ENCODE measurements at regions not wholly inside any gene's neighbourhood (a gene's known extent, or its start where the extent isn't known, plus 50 kb on each side); places are given as distances from the start of the nearest gene placed in this dataset.

DNA sequence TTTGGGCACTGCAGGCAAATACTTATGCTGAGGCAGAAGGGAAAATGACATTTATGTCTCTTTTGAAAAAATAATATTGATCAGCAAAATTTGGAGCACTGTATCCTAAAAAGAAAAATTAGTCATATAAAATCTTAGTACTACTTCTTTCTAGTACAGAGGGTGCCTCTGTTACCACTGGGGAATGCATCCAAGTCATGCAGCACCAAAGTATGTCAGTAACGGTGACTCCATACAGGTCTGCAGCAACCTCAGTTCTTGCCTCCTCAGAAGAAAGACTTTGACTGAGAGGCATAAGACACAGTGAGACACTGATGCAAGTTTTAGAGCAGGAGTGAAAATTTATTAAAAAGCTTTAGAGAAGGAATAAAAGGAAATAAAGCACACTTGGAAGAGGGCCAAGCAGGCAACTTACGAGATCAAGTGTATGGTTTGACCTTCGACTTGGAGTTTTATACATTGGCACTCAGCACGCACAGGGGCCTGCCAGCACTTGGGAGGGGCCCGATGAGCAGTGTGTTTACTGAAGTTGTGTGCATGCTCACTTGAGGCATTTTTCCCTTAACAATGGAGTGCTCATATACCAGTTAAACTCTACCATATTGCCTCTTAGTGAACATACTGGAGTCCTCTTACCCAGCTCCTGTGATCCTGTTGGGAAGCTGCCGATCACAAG lies 1244.8 kb downstream of the EPHA7 start:
- WGBS, 2 experiments = 96 to 98% methylated on average over 6 of the region's 6 CpGs
- no peaks in the 10 kb centered on the region for H3K9me3 ChIP-seq (ENCODE audit: control insufficient read depth, low read length)
- H3K4me3 ChIP-seq (ENCODE audit: insufficient read depth, low read depth, low read length) = no peak overlapping the region
- no peaks in the 10 kb centered on the region for H3K36me3 ChIP-seq (ENCODE audit: control insufficient read depth, insufficient read depth, low read length)
- H3K4me1 ChIP-seq (ENCODE audit: control insufficient read depth, insufficient read depth, low read length) = no peaks in the 10 kb centered on the region
- H3K27ac ChIP-seq (ENCODE audit: insufficient read depth, low read depth, low read length, poor library complexity, severe bottlenecking) = no peak overlapping the region
- no peaks in the 10 kb centered on the region for H3K27me3 ChIP-seq (ENCODE audit: control insufficient read depth, insufficient read depth, low read length, poor library complexity, severe bottlenecking)

DNA sequence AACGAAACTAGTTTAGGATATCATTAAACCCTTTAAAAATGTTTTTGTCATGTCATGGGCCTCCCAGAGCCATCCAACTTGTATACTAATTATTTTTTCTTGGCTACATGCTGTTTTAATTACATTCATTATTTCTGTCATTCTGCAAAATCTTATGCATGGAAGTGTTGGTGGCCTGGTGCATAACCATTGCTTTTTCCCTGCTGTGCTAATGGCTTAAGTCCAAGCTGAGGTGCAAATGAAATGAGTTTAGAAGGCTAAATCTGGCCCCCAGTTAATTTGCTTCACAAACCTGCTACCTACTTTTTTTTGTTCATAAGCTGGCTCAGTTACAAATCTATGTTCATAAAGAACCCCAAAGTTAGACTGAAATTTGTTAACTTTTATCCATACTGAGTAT lies 1249.9 kb downstream of the EPHA7 start:
- no peaks in the 10 kb centered on the region for H3K9me3 ChIP-seq (ENCODE audit: control insufficient read depth, low read length)
- H3K36me3 ChIP-seq (ENCODE audit: control insufficient read depth, insufficient read depth, low read length) = no peaks in the 10 kb centered on the region
- no peaks in the 10 kb centered on the region for H3K4me1 ChIP-seq (ENCODE audit: control insufficient read depth, insufficient read depth, low read length)
- H3K27me3 ChIP-seq (ENCODE audit: control insufficient read depth, insufficient read depth, low read length, poor library complexity, severe bottlenecking) = no peaks in the 10 kb centered on the region
- no peak overlapping the region for H3K27ac ChIP-seq (ENCODE audit: insufficient read depth, low read depth, low read length, poor library complexity, severe bottlenecking)
- 100% methylated on average over 1 of the region's 1 CpG; no CpG with 5 or more reads in 1 of the 2 experiments for WGBS, 2 experiments
- H3K4me3 ChIP-seq (ENCODE audit: insufficient read depth, low read depth, low read length) = no peak overlapping the region

DNA sequence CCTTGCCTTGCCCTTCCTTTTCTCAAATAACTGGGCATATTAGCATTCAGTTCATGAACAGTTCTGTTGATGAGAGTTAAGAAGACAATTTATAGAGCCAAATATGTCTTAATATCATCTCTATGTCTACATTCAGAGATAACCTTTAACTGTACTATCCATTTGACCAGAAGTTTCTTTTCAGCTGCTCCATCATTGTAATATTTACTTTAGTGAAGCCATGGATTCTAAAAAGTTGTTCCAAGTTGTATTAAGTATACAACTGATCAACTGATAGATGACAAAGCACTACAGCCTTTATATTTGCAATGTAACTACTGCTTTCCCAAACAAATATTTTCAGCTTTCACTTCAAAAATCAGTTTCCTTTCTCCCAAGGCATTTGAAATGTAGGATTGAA lies 1252.7 kb downstream of the EPHA7 start:
- Histone ChIP-seq H3K36me3 (ENCODE audit: control insufficient read depth, insufficient read depth, low read length) (no peaks in the 10 kb centered on the region), H3K4me1 (ENCODE audit: control insufficient read depth, insufficient read depth, low read length) (no peaks in the 10 kb centered on the region), H3K4me3 (ENCODE audit: insufficient read depth, low read depth, low read length) (no peak overlapping the region), H3K27ac (ENCODE audit: insufficient read depth, low read depth, low read length, poor library complexity, severe bottlenecking) (no peak overlapping the region), H3K9me3 (ENCODE audit: control insufficient read depth, low read length) (no peaks in the 10 kb centered on the region), H3K27me3 (ENCODE audit: control insufficient read depth, insufficient read depth, low read length, poor library complexity, severe bottlenecking) (no peaks in the 10 kb centered on the region)

DNA sequence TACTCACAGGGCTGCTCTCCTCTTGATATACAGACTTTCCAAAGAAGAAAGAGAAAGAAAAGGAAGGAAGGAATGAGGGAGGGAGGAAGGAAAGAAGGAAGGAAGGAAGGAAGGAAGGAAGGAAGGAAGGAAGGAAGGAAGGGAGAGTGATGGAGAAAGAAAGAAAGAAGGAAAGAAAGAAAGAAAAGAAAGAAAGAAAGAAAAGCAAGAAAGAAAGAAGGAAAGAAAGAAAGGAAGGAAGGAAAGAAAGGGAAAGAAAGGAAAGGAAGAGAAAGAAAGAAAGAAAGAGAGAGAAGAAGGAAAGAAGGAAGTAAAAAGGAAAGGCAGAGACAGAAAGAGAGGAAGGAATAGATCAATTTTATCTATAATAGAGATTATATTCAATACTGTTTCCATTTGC lies 1257.4 kb downstream of the EPHA7 start:
- H3K36me3 ChIP-seq (ENCODE audit: control insufficient read depth, insufficient read depth, low read length) = no peaks in the 10 kb centered on the region

DNA sequence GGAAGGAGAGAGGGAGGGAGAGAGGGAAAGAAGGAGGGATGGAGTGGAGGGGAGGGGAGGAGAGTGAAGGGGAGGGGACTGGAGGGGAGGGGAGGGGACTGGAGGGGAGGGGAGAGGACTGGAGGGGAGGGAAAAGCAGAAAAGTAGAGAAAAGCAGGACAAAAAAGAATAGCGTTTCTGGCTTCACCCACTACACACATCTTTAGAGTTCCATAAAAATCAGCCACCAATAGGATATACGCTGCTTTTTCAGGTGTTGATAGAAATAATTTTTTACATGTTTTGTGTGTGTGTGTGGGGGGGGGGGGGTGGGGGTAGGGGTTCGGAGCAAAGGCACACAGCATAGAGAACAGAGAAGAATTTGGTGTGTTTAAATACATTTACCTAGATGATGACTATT lies 1259.1 kb downstream of the EPHA7 start:
- no CpG with 5 or more reads among the region's 3 CpGs for WGBS, 2 experiments
- no peak overlapping the region for H3K4me3 ChIP-seq (ENCODE audit: insufficient read depth, low read depth, low read length)
- H3K4me1 ChIP-seq (ENCODE audit: control insufficient read depth, insufficient read depth, low read length) = no peaks in the 10 kb centered on the region
- no peaks in the 10 kb centered on the region for H3K9me3 ChIP-seq (ENCODE audit: control insufficient read depth, low read length)
- no peaks in the 10 kb centered on the region for H3K27me3 ChIP-seq (ENCODE audit: control insufficient read depth, insufficient read depth, low read length, poor library complexity, severe bottlenecking)
- H3K27ac ChIP-seq (ENCODE audit: insufficient read depth, low read depth, low read length, poor library complexity, severe bottlenecking) = no peak overlapping the region
- H3K36me3 ChIP-seq (ENCODE audit: control insufficient read depth, insufficient read depth, low read length) = no peaks in the 10 kb centered on the region

More for the DNA sequence above, 1257.4 kb downstream of the EPHA7 start:
- Histone ChIP-seq H3K27ac (ENCODE audit: insufficient read depth, low read depth, low read length, poor library complexity, severe bottlenecking) (no peak overlapping the region), H3K4me1 (ENCODE audit: control insufficient read depth, insufficient read depth, low read length) (no peaks in the 10 kb centered on the region), H3K9me3 (ENCODE audit: control insufficient read depth, low read length) (no peaks in the 10 kb centered on the region), H3K27me3 (ENCODE audit: control insufficient read depth, insufficient read depth, low read length, poor library complexity, severe bottlenecking) (no peaks in the 10 kb centered on the region), H3K4me3 (ENCODE audit: insufficient read depth, low read depth, low read length) (no peak overlapping the region)

DNA sequence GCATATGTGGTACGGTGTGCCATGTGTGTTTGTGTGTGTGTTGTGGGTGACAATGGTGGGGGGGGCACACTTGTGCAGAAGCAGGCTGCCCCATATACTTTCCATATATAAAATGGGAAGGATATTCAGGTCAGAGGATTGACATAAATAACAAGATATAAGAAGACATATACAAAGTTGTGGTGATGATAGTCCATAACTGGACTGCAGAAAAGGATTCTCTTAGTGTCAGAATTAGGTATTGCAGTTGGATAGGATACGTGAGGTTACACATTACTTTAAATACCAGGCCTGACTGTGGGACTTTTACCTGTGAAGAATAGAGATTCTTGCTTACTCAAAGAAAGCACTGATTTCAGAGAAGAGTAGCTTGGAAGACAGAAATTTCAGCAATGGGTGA lies 1260.3 kb downstream of the EPHA7 start:
- Histone ChIP-seq H3K27ac (ENCODE audit: insufficient read depth, low read depth, low read length, poor library complexity, severe bottlenecking) (no peak overlapping the region), H3K4me1 (ENCODE audit: control insufficient read depth, insufficient read depth, low read length) (no peaks in the 10 kb centered on the region), H3K27me3 (ENCODE audit: control insufficient read depth, insufficient read depth, low read length, poor library complexity, severe bottlenecking) (no peaks in the 10 kb centered on the region), H3K9me3 (ENCODE audit: control insufficient read depth, low read length) (no peaks in the 10 kb centered on the region), H3K36me3 (ENCODE audit: control insufficient read depth, insufficient read depth, low read length) (no peaks in the 10 kb centered on the region), H3K4me3 (ENCODE audit: insufficient read depth, low read depth, low read length) (no peak overlapping the region)
- WGBS, 2 experiments = 100% methylated on average over 2 of the region's 2 CpGs

DNA sequence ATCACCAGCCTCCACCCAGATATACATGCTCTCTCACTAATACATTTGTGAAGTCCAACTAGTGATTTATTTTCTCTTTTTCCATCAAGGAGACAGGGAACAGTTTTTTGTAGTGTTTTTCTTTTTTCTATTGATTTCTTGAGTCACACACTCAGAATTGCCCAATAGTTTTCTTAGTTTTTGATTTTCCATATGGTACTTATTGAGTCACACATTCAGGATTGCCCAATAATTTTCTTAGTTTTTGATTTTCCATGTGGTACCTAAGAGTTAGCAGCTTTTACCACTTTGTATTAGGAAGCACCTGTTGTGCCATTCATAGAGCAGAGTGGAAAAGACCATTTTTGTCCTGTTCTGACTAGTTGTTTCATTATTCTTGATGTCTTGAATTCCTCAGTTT lies 1268.8 kb downstream of the EPHA7 start:
- Histone ChIP-seq H3K9me3 (ENCODE audit: control insufficient read depth, low read length) (no peaks in the 10 kb centered on the region), H3K4me1 (ENCODE audit: control insufficient read depth, insufficient read depth, low read length) (no peaks in the 10 kb centered on the region), H3K36me3 (ENCODE audit: control insufficient read depth, insufficient read depth, low read length) (no peaks in the 10 kb centered on the region), H3K27me3 (ENCODE audit: control insufficient read depth, insufficient read depth, low read length, poor library complexity, severe bottlenecking) (no peaks in the 10 kb centered on the region), H3K27ac (ENCODE audit: insufficient read depth, low read depth, low read length, poor library complexity, severe bottlenecking) (no peak overlapping the region), H3K4me3 (ENCODE audit: insufficient read depth, low read depth, low read length) (no peak overlapping the region)

DNA sequence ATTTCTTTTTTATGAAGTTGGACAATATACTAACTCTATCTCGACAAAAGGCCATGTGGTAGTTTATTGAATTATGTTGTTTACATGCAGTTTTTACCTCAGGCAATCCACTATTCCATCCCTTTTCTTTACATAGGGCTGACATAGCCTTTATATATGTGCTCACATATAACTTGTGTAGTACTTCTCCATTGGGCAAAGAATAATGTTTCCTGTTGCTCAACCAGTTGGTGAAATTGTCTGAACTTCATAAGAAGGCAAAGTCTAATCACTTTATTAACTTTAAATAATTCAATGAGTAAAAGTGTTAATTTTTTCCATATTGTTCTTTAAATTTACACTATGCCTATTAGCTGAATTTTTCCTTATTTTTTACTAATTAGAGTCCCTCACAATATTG lies 1272.1 kb downstream of the EPHA7 start:
- Histone ChIP-seq H3K9me3 (ENCODE audit: control insufficient read depth, low read length) (no peaks in the 10 kb centered on the region), H3K4me3 (ENCODE audit: insufficient read depth, low read depth, low read length) (no peak overlapping the region), H3K4me1 (ENCODE audit: control insufficient read depth, insufficient read depth, low read length) (no peaks in the 10 kb centered on the region), H3K27ac (ENCODE audit: insufficient read depth, low read depth, low read length, poor library complexity, severe bottlenecking) (no peak overlapping the region), H3K36me3 (ENCODE audit: control insufficient read depth, insufficient read depth, low read length) (no peaks in the 10 kb centered on the region), H3K27me3 (ENCODE audit: control insufficient read depth, insufficient read depth, low read length, poor library complexity, severe bottlenecking) (no peaks in the 10 kb centered on the region)
- no CpG with 5 or more reads among the region's 1 CpG for WGBS, 2 experiments

DNA sequence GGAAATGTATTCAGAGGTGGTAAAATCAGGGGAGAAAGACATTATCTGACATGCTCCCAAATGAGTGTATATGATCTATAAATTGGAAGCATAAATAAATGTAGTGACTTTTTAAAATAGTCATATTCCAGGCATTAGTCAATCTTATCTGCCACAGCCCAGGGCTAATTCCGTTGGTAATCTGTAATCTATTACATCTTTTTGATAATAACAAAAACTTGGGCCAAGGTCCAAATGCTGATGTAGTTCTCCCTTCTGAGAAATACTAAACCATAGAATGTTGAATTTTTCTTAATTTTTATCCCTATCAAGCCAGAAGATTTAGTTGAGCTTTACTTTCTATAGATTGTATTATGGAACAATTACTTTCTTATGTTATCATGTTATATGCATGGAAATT lies 1279.8 kb downstream of the EPHA7 start:
- Histone ChIP-seq H3K36me3 (ENCODE audit: control insufficient read depth, insufficient read depth, low read length) (no peaks in the 10 kb centered on the region), H3K27ac (ENCODE audit: insufficient read depth, low read depth, low read length, poor library complexity, severe bottlenecking) (no peak overlapping the region), H3K4me3 (ENCODE audit: insufficient read depth, low read depth, low read length) (no peak overlapping the region), H3K27me3 (ENCODE audit: control insufficient read depth, insufficient read depth, low read length, poor library complexity, severe bottlenecking) (no peaks in the 10 kb centered on the region), H3K9me3 (ENCODE audit: control insufficient read depth, low read length) (no peaks in the 10 kb centered on the region), H3K4me1 (ENCODE audit: control insufficient read depth, insufficient read depth, low read length) (no peaks in the 10 kb centered on the region)
- WGBS, 2 experiments = 100% methylated on average over 1 of the region's 1 CpG; no CpG with 5 or more reads in 1 of the 2 experiments

DNA sequence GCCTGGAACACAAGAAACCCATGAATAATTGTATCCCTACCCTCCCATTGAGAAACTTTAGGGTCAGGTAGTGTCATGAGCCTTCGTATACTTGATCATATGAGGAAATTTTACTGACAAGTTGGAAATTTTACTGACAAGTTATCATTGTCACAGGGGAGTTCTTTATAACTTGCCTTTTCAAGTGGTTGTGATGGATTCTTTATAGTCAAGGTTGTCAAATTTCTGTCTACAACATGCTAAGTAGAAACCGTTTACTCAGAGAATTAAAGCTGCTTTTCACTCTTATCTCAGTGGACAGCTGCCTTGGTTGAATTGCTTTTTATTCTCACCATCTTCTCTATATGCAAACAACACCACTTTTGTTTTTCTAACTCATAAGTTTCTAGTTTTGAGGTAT lies 1286.4 kb downstream of the EPHA7 start:
- no peaks in the 10 kb centered on the region for H3K27me3 ChIP-seq (ENCODE audit: control insufficient read depth, insufficient read depth, low read length, poor library complexity, severe bottlenecking)
- H3K4me3 ChIP-seq (ENCODE audit: insufficient read depth, low read depth, low read length) = no peak overlapping the region
- no peaks in the 10 kb centered on the region for H3K9me3 ChIP-seq (ENCODE audit: control insufficient read depth, low read length)
- no peaks in the 10 kb centered on the region for H3K4me1 ChIP-seq (ENCODE audit: control insufficient read depth, insufficient read depth, low read length)
- H3K27ac ChIP-seq (ENCODE audit: insufficient read depth, low read depth, low read length, poor library complexity, severe bottlenecking) = no peak overlapping the region
- WGBS, 2 experiments = 91 to 94% methylated on average over 1 to 2 of the region's 2 CpGs
- H3K36me3 ChIP-seq (ENCODE audit: control insufficient read depth, insufficient read depth, low read length) = no peaks in the 10 kb centered on the region

DNA sequence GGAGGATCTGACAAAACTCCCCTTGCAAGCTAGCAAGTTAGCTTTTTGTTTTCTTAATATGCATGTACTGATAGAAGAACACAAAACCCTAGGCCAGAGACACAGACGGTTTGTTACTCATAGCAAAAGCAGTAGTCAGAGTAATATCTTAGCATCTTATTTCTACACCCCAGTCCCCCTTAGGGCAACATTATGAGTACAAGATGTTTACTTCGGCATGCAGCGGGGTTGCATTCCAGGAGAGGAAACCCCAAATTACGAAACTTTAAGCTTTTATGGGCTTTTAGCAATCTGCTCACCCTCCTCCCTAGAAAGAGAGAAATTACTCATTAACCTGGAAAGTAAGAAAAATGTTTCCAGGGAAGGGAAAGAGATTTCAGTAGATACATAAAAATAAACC lies 1286.9 kb downstream of the EPHA7 start:
- Histone ChIP-seq H3K27ac (ENCODE audit: insufficient read depth, low read depth, low read length, poor library complexity, severe bottlenecking) (no peak overlapping the region), H3K4me3 (ENCODE audit: insufficient read depth, low read depth, low read length) (no peak overlapping the region), H3K27me3 (ENCODE audit: control insufficient read depth, insufficient read depth, low read length, poor library complexity, severe bottlenecking) (no peaks in the 10 kb centered on the region), H3K36me3 (ENCODE audit: control insufficient read depth, insufficient read depth, low read length) (no peaks in the 10 kb centered on the region), H3K4me1 (ENCODE audit: control insufficient read depth, insufficient read depth, low read length) (no peaks in the 10 kb centered on the region), H3K9me3 (ENCODE audit: control insufficient read depth, low read length) (no peaks in the 10 kb centered on the region)
- 95 to 96% methylated on average over 4 of the region's 4 CpGs for WGBS, 2 experiments

All from ectodermal cell (in vitro differentiated cells).